PC-9 (cell line): ENCODE measurements at regions not wholly inside any gene's neighbourhood (a gene's known extent, or its start where the extent isn't known, plus 50 kb on each side); places are given as distances from the start of the nearest gene placed in this dataset.

Source experiments
- BruUV-seq: library from RNA; stranded (reverse); fragments of 400-500 nt; replicated peaks from 2 replicates; lab custom pipeline; 2021; lab: Mats Ljungman, UMichigan
- CTCF ChIA-PET: fragments of 300-600 bp; sonication (Branson Sonifier 250); formaldehyde crosslinking; loops from one replicate; lab custom pipeline; 2022; ENCODE audit warnings: antibody characterized with exemption; lab: Charles Lee
- POLR2A ChIA-PET: fragments of 300-600 bp; sonication (Branson Sonifier 250); formaldehyde crosslinking; loops from one replicate; lab custom pipeline; 2022; ENCODE audit warnings: antibody characterized with exemption; ENCODE audit not compliant: unreplicated experiment; lab: Charles Lee
- DNase-seq, 2 experiments: peaks; one replicate each; pipeline versions ENCODE4 v3.0.0 to v3.0.0-alpha.2; 2015 to 2022; ENCODE audit warnings: mixed read lengths in 1 of 2
- H2AFZ ChIP-seq: fragments of 200-600 bp; sonication (generic); 2 replicates; pipeline ENCODE4 v1.8.1; 2017; ENCODE audit warnings: antibody characterized with exemption
- H3F3A ChIP-seq: fragments of 200-600 bp; sonication (generic); 2 replicates; pipeline ENCODE4 v1.8.1; 2017; ENCODE audit warnings: antibody characterized with exemption, mild to moderate bottlenecking, low read depth; ENCODE audit not compliant: insufficient read depth
- H3K27ac ChIP-seq: fragments of 200-600 bp; sonication (generic); 2 replicates; pipeline ENCODE4 v1.6.1; 2016; ENCODE audit warnings: mixed run types
- H3K27me3 ChIP-seq: fragments of 200-600 bp; sonication (generic); 2 replicates; pipeline ENCODE4 v1.6.1; 2016; ENCODE audit warnings: low read depth, mixed run types; ENCODE audit not compliant: insufficient read depth
- H3K36me3 ChIP-seq: fragments of 200-600 bp; sonication (generic); 2 replicates; pipeline ENCODE4 v1.6.1; 2016; ENCODE audit warnings: low read depth, mixed run types
- H3K4me1 ChIP-seq: fragments of 200-600 bp; sonication (generic); replicated peaks from 2 replicates; pipeline ENCODE4 v1.6.1; 2016; ENCODE audit warnings: mixed run types; ENCODE audit not compliant: insufficient read depth
- H3K4me2 ChIP-seq: fragments of 200-600 bp; sonication (generic); 2 replicates; pipeline ENCODE4 v1.6.1; 2017; ENCODE audit warnings: mixed run types
- H3K4me3 ChIP-seq: fragments of 200-600 bp; sonication (generic); 2 replicates; pipeline ENCODE4 v1.6.1; 2016; ENCODE audit warnings: mixed run types
- H3K79me2 ChIP-seq: fragments of 200-600 bp; sonication (generic); 2 replicates; pipeline ENCODE4 v1.6.1; 2017; ENCODE audit warnings: low read depth, mixed run types
- H3K9me2 ChIP-seq: fragments of 200-600 bp; sonication (generic); 2 replicates; pipeline ENCODE4 v1.8.1; 2017; ENCODE audit warnings: mild to moderate bottlenecking; ENCODE audit not compliant: insufficient read depth
- H3K9me3 ChIP-seq: fragments of 200-600 bp; sonication (generic); 2 replicates; pipeline ENCODE4 v1.8.1; 2016; ENCODE audit warnings: low read depth; ENCODE audit not compliant: insufficient read depth
- H4K20me1 ChIP-seq: fragments of 200-600 bp; sonication (generic); 2 replicates; pipeline ENCODE4 v1.8.1; 2017; ENCODE audit not compliant: insufficient read depth
- EZH2 ChIP-seq: fragments of 200-600 bp; sonication (generic); IDR thresholded peaks from 2 replicates; pipeline ENCODE4 v1.8.0; 2017; ENCODE audit warnings: antibody characterized with exemption, low read depth
- intact Hi-C: fragments of 100-400 bp; cut with micrococcal nuclease; formaldehyde crosslinking; loops from one replicate; pipeline ENCODE4 v1.10.0; 2022; ENCODE audit not compliant: unreplicated experiment
- TF ChIP-seq, protein P1 (sequence below): fragments of 200-600 bp; sonication (generic); conservative IDR thresholded peaks from 2 replicates; pipeline ENCODE4 v1.6.1; 2017; ENCODE audit warnings: mixed run types, antibody characterized with exemption, mild to moderate bottlenecking, moderate library complexity

GRCh38 chr11:71305451-71306125 lies 53.2 kb upstream of the SHANK2 start:
- no peaks in the 10 kb centered on the region for H3K9me2 ChIP-seq
- no peaks in the 10 kb centered on the region for H3K79me2 ChIP-seq
- H3K27me3 ChIP-seq: no peaks in the 10 kb centered on the region
- CTCF ChIA-PET: no interaction called here
- H2AFZ ChIP-seq: no peak overlapping the region
- H3K4me2 ChIP-seq: no peak overlapping the region
- H3F3A ChIP-seq: peaks cover 9% of the 10 kb centered on the region
- no TSS peak for BruUV-seq
- H3K4me3 ChIP-seq: no peak overlapping the region
- POLR2A ChIA-PET: interaction anchor here (0.6 kb wide), 1 partner anchor 31 kb away, joined by 4 read pairs; no protein-coding TSS in a partner anchor
- no peak for DNase-seq
- H3K36me3 ChIP-seq: no peaks in the 10 kb centered on the region
- intact Hi-C loops: no loop called here
- H3K9me3 ChIP-seq: no peaks in the 10 kb centered on the region
- H3K4me1 ChIP-seq: peaks cover 22% of the 10 kb centered on the region
- no peak overlapping the region for H3K27ac ChIP-seq
- H4K20me1 ChIP-seq: no peaks in the 10 kb centered on the region
- TF ChIP-seq, protein P1, sequence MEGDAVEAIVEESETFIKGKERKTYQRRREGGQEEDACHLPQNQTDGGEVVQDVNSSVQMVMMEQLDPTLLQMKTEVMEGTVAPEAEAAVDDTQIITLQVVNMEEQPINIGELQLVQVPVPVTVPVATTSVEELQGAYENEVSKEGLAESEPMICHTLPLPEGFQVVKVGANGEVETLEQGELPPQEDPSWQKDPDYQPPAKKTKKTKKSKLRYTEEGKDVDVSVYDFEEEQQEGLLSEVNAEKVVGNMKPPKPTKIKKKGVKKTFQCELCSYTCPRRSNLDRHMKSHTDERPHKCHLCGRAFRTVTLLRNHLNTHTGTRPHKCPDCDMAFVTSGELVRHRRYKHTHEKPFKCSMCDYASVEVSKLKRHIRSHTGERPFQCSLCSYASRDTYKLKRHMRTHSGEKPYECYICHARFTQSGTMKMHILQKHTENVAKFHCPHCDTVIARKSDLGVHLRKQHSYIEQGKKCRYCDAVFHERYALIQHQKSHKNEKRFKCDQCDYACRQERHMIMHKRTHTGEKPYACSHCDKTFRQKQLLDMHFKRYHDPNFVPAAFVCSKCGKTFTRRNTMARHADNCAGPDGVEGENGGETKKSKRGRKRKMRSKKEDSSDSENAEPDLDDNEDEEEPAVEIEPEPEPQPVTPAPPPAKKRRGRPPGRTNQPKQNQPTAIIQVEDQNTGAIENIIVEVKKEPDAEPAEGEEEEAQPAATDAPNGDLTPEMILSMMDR: no peak
- TF ChIP-seq EZH2: no peak

GRCh38 chr11:71305041-71305440 lies 52.7 kb upstream of the SHANK2 start:
- H3K4me1 ChIP-seq: peaks cover 28% of the 10 kb centered on the region
- H3K9me2 ChIP-seq: no peaks in the 10 kb centered on the region
- TF ChIP-seq, protein P1: no peak
- TF ChIP-seq EZH2: no peak
- no peaks in the 10 kb centered on the region for H3K36me3 ChIP-seq
- no peak overlapping the region for H3K4me2 ChIP-seq
- intact Hi-C loops: no loop called here
- H3K9me3 ChIP-seq: no peaks in the 10 kb centered on the region
- H3F3A ChIP-seq: peaks cover 14% of the 10 kb centered on the region
- no TSS peak for BruUV-seq
- no peaks in the 10 kb centered on the region for H4K20me1 ChIP-seq
- CTCF ChIA-PET: no interaction called here
- H3K4me3 ChIP-seq: no peak overlapping the region
- H3K79me2 ChIP-seq: no peaks in the 10 kb centered on the region
- no peak overlapping the region for H3K27ac ChIP-seq
- DNase-seq: no peak
- no peaks in the 10 kb centered on the region for H3K27me3 ChIP-seq
- POLR2A ChIA-PET: no interaction called here
- no peak overlapping the region for H2AFZ ChIP-seq

GRCh38 chr11:71304491-71304890 lies 52.1 kb upstream of the SHANK2 start:
- no peak for TF ChIP-seq EZH2
- TF ChIP-seq, protein P1: no peak

More at GRCh38 chr11:71304491-71304890, 52.1 kb upstream of the SHANK2 start:
- intact Hi-C loops: no loop called here
- Histone ChIP-seq H3K4me3 (no peak overlapping the region), H2AFZ (no peak overlapping the region), H3K79me2 (no peaks in the 10 kb centered on the region), H3F3A (peaks cover 20% of the 10 kb centered on the region), H3K36me3 (no peaks in the 10 kb centered on the region), H3K4me2 (no peak overlapping the region), H4K20me1 (no peaks in the 10 kb centered on the region), H3K27ac (no peak overlapping the region), H3K9me3 (no peaks in the 10 kb centered on the region), H3K4me1 (peaks cover 33% of the 10 kb centered on the region), H3K27me3 (no peaks in the 10 kb centered on the region), H3K9me2 (no peaks in the 10 kb centered on the region)
- BruUV-seq: no TSS peak
- DNase-seq: no peak
- POLR2A ChIA-PET: no interaction called here
- CTCF ChIA-PET: no interaction called here
